HG03175 (cell line): ENCODE measurements at regions not wholly inside any gene's neighbourhood (a gene's known extent, or its start where the extent isn't known, plus 50 kb on each side); places are given as distances from the start of the nearest gene placed in this dataset.

Source experiments
- ATAC-seq: cut with Tn5 transposase; IDR thresholded peaks from one replicate; pipeline ENCODE4 v1.9.1; 2021; ENCODE audit warnings: mild to moderate bottlenecking, moderate library complexity; ENCODE audit not compliant: unreplicated experiment

DNA sequence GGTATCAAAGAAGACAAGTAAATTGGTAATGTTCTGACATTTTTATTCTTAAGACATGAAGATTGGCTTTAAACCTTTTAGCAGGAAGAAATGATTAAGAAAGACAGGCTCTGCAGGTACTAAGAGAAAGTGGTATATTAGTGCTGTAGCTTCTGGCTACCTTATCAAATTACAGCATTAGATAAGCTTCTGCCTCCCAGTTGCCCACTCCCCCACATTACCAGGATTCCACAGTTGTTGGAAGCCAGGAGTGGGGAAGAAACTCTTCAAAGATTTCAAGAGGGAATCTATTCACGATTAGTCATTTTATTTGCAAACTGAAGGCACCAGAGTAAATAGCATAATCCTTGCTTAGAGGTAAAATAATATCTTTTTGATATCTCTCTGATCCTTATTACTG lies 274.9 kb downstream of the LMO4 start:
- ATAC-seq, result no peak

DNA sequence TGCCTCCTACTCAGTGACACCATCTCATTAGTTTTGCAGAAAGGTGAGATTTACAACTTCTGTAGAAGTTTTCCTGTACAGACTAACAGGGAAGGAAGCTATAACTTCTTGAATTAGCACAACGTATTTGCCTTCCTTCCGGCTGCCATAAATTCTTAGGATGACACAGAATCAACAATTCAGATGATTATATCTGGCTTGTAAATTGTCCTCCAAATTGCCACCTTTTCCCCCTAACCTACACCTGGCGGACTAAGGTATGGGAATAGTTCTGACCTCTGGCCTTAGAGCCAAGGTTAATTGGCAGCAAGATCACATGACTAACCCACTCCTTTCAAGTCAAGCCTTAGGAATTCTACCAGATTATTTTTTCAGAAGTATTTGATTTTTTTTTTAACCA lies 284.3 kb downstream of the LMO4 start:
- ATAC-seq, result no peak

DNA sequence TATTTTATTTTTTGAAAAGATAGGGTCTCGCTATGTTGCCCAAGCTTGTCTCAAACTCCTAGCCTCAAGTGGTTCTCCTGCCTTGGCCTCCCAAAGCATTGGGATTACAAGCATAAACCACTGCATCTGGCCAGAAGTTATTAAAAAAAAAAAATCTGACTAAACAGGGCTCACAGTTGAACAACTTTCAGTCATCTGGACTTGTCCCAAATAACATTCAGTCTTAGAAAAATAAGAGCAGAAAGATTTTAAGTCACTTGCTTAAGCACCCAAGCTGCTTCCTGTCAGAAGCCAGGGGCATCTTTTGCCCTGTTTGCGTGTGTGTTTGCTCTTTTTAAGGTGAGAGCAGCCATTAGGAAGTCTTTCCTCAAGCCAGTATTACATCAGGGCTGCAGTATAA lies 286.8 kb downstream of the LMO4 start:
- no peak for ATAC-seq

DNA sequence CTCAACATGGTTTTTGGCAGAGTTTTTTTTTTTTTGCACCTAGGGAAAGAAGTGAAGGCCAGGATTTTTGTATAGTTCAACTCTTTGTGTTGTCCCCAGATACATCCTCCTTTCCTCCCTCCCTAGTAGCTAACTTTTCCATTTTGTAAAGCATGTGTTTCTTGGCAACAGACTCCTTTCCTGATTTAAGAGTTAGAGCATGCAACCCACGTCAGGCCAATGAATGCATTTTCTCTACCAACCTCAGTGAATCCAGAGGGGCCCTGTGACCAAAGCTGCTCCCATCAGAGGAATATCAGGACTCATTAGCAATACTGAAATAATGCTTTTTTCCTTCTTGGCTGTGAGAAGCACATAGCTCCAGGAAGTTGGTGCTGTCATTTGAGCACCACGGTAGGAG lies 287.2 kb downstream of the LMO4 start:
- ATAC-seq, result no peak

DNA sequence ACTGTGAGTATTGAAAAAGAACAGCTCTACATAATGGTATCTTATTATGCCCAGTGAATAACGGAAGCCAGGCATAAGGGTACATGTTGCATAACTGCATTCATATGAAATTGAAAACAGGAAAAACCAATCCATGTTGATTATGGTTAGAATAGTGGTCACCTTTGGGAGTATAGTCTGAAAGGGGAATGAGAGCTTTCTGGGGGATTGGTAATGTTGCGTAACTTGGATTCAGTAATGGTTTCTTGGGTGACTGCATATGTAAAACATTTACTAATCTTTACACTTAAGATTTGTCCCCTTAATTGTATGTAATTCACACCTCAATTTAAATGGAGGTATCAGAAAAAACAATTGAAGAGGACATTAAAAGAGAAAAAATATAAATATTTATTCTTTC lies 292.1 kb downstream of the LMO4 start:
- ATAC-seq, result no peak

DNA sequence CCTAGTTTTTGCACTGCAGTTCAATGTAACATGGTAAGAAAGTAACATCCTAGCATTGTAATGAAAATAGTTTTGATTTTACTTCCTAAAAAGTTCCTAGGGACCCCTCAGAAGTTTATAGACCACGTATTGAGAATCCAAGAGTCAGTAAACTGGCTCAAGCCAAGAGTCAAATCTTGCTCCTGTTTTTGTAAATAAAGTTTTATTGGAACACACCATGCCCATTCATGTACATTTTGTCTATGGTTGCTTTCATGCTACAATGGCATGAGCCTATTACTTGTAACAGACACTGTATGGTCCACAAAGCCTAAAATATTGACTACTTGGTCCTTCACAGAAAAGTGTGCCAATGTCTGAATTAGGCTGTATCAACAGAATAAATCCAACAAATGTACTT lies 301.0 kb downstream of the LMO4 start:
- ATAC-seq, result no peak

DNA sequence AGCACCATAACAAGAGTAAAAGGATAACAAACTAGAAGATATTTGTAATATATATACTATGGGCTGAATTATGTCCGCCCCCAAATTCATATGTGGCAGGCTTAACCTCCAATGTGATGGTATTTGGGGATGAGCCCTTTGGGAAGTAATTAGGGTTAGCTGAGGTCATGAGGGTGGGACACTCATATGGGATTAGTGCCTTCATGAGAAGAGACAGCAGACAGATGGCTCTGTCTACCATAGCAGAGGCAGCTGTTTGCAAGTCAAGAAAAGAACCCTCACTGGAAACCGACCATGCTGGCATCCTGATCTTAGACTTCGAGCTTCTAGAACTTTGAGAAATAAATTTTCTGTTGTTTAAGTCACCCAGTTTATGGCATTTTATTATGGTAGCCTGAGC lies 303.6 kb downstream of the LMO4 start:
- no peak for ATAC-seq

DNA sequence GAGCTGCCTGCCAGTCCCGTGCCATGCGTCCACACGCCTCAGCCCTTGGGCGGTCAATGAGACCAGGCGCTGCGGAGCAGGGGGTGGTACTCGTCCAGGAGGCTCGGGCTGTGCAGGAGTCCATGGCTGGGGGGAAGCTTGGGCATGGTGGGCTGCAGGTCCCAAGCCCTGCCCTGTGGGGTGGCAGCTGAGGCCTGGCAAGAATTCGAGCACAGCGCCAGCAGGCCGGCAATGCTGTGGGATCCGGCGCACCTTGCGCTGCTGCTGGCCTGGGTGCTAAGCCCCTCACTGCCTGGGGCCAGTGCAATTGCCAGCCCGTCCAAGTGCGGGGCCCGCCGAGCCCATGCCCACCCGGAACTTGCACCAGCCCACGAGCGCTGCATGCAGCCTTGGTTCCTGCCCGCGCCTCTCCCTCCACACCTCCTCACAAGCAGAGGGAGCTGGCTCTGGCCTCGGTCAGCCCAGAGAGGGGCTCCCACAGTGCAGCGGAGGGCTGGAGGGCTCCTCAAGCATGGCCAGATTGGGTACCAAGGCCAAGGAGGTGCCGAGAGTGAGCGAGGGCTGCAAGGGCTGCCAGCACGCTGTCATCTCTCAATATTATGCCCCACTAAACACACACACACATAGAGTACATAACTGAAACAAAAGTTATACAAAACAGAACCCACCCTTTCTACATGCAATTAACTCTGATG lies 307.7 kb downstream of the LMO4 start:
- ATAC-seq, result no peak

DNA sequence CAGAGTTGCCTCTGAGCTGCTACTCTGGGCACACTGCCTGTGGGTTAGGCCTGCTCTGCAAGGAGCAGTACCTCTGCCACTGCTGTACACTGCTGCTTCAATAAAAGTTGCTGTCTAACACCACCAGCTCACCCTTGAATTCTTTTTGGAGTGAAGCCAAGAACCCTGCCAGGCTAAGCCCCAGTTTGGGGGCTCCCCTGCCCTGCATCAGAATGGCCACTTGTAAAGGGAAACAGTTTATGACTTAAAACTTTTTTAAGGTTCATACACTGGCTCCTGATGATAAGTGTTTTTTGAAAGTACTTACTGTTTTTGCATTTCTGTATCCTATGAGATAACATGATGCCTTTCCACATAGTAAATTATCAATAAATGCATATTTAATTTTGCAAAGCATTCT lies 310.0 kb downstream of the LMO4 start:
- ATAC-seq, result no peak

DNA sequence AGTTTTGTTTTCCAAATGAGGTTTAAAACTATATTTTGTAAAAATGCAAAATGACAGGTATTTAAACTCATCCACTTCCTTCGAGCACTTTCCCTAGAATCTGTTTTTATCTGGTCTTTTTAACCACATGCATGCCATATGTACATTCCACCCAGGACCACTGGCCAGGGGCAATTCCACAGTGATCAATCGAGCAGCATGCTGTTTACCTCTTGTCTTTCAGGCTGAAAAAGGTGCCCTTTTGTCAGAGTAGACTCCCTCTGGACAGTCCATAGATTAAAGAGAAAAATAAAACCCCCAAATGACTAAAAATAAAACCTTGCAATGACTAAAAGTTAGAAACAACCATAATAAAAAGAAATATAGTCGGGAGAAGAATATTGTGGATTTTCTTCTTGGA lies 313.3 kb downstream of the LMO4 start:
- no peak for ATAC-seq

DNA sequence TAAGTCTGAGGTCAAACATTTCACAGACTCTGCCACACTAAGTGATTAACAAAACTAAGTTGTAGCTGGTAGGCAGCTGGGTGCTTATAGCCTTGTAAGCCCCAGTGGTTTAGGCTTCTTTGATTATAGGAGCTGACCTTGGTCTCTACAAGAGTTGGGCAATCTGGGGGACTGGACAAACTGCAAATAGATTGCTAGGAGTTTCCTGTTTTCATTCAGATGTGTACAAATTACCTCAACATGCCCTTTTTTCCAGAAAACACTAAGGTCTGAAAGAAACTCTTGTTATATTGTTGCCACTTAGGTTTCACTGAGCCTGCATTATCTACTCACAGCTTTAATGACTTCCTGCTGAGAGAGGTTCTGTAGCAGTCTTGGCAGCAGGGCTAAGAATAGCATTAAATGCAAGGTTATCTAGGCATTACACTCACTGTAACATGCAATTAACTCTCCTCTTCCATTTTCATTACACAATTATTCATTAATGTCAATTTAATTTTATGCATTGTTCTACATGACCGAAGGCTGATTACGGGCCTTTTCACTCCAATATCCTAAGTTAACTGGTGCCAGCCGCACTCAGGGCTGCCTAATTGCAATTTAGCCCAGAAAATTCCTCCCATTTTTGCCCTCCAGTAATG lies 314.0 kb downstream of the LMO4 start:
- no peak for ATAC-seq

DNA sequence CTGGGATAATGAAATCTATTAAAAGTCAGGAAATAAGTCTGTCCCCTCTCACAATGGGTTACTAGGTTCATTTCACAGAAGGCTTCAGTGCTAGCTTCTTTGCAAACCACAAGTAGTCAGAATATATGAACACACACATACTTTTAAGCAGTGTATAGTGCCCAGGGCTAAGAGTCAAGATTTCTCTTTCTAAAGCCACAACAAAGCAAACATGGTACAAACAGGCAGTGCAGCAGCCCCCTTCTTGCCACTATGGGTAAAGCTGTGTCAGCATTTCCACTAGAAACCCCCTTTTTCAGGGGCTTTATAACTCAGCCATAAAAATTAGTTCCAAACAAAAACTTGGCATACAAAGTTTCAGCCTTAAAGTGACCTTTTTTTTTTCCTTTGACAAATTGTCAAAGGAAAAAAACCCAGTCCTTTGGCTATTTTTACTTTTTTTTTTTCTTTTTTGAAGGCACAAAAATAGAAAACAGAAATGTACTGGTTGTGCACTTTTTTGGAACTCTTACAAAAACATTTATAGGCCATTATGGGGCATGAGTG lies 315.4 kb downstream of the LMO4 start:
- ATAC-seq, result no peak

DNA sequence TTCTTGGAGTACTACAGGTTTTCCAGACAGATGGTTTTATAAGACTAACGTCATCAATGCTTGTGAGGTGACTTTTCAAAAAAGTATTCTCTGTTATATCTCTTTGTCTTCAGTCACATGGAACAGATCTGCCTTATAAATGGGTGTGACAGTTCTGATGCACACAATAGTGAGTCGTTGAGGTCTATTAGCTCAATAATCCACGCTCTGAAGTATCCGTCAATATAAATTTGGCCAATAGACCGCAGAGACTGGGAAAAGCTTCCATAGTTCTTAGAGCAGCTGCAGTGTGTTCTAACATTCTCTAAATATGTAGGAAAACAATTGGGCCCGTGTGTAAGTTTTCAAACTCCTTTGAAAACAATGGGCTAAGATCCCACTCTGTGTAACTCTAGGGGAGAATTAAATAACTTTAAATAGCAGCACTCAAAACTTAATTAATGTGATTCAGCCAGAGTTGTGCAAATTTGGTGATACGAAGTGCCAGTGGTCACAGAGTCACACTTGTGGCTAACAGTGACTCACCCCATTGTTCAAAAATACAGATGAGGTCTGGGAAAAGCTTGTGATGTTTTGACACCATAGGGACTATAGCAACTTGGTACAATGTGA lies 316.0 kb downstream of the LMO4 start:
- no peak for ATAC-seq

DNA sequence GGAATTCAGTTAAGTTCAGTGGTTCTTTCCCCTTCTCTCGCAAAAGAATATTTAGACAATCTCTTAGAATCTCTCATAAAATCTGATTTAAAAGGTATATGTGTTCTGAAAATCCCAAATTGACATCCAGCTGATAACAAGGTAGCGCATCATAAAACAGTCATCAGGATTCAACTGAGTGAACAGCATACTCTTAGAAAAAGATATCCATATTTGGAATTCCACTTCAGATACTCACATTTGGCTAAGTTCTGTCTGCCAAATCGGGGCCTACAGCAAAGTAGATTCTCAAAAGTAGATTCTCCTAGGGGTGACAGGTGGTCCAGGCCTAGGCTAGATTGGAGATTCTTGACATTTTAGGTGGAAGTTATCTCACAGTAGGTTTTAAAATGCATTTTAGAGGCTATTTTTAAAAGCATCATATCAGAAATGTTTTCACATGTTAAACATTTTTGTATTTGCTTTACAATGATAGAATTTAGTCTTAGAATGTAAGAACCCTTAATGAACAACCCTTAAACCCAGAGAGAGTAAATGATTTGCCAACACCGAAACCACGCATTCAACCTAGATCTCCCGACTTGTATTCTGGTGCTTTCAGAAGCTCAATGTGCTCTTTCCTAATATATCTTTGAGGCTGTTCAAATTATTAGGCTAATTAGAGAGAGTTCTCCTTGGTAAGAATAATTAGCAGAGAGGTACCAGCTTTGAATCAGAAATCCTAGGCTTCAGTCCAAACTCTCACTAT lies 318.9 kb downstream of the LMO4 start:
- no peak for ATAC-seq

DNA sequence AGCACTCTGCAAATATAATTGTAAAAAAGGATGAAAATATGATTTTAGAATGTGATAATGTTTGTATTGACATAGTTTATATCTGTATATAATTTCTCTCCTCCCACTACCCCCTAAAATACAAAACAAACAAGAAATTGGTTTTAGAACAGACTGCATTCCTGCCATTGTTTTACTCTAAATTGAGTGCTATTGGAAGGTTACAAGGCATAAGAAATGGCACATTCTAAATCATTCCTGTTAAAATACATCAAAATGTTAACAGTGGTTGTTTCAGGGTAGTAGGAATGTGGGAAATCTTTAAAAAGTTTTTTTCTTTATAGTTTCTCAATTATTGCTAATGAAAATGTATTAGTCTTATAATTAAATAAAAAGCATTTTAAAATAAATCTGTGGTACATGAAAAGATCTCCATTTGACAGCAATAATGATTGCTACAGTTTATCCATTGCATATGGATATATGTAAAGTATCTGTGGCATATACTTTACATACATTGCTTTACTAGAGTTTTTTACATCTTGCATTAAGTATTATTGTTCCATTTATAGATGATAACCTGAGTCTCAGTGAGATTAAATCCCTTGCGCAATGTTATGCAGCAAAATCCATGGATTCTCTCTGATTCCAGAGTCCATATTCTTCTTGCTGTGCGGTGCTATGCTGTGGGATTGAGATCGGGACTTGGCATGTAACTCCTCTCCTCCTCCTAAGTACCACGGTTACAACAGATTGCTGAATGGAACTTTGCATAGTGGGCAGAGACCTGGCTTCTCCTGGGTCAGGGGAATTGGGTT lies 319.8 kb downstream of the LMO4 start:
- ATAC-seq, result no peak

DNA sequence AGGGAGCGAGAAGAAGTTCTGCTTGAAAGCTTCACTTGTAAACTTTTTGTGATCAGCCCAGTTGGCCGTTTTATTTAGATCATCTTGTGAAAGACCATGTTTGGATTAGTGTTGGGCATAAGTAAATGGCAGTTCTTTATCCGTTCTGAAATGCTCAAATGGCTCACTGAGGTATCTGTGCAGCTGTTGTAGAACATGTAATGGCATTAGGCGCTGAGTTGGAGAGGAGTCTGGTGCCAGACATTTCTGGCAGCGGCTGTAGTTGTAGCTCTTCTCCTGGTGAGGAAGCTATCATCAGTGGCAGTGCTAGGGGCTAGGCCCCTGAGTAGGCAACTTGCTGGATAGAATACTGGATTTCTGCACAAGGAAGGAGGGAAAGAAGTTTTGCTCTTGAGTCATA lies 321.6 kb downstream of the LMO4 start:
- no peak for ATAC-seq

DNA sequence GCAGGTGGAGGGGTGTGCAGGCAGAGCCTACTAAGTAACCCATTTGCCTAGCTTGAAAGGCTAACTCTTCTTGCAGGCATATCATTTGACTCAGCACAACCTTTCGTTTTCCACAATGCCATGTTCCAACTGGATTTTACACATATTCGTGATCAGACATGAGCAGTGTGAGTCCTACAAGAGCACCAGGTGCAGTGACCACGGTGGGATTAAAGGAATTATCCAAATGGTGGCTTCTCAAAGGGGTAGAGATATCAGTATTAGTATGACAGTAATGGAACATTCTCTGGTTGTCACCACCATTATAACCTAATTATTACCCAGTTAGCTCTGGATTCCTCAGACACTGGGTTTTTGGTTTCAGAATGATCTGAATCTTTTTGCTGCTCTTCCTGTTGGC lies 323.5 kb downstream of the LMO4 start:
- no peak for ATAC-seq

DNA sequence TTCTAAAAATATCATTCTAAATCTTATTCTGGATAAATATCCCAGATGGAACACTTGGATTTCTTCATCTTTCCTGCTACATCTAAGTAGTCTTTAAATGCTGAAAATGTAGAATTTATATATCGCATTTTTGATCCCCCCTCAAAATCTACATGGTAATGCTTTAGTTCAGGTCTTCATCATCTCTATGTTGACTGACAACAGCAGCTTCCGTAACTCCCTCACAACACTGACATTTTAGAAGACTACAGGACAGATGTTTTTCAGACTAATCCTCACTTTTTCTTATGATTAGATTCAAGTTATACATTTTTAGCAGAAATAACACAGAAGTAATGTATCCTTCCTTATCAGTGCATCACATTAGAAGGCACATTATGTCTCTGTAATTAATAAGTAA lies 336.5 kb downstream of the LMO4 start:
- ATAC-seq, result no peak

DNA sequence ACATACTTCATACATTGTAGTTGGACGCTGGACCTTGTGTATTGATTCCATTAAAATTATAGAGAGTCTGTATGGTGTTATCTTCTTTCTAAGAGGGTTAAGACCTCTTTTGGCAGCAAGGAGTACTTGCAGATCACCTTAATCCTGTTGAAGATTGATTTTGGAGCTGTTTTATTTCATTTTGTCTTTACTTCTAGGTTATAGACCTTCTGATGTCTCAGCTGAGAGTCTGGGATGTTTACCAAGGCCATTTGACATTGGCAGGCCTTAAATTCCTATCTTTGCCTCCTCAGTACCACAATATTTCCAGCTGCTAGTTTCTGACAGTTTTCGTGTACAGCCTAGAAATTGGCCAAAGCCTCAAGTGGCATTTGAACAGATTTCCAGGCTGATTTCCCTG lies 338.0 kb downstream of the LMO4 start:
- no peak for ATAC-seq

DNA sequence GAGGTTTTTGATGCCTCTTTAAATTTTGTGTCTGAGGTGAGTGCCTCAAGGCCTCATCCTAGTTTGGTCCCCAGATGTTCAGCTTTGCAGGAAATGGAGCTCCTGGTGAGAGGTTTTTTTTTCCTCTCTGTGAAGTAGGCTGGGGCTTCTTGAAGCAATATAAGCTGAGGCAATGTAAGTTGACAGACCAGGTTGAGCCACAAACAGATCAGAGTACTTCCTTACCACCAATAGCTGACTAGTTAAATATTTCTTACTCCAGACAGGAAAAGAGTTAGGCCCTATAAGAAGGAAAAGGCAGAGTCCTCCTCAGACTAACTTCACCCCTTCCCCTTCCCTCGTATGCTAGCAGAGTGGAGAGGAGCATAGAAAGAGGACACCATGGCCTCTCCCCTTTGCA lies 341.0 kb downstream of the LMO4 start:
- ATAC-seq, result no peak

DNA sequence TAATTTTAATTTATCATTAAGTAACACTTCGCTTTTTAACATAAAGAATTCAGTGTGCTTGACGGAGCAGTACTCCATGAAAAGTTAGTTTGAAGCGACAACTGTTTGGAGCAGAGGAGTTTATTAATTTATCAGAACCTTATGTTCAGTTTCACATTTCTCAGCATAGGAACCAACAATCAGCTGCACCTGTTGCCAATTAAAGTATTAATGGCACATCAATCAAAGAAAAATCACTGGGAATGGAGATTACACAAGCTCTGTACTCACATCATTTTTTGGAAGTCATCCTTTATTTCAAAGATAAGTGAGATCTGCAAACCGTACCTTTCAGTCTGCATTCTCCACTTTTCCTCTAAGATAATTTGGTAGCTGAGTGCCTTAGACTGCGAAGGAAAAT lies 344.6 kb downstream of the LMO4 start:
- no peak for ATAC-seq
